ENCODE measurements at regions not wholly inside any gene's neighbourhood (a gene's known extent, or its start where the extent isn't known, plus 50 kb on each side); places are given as distances from the start of the nearest gene placed in this dataset.

GRCh38 chr7:109930049-109930448, 1160.9 kb upstream of the LRRN3 start:
- DNase-seq: no peak
- Mint-ChIP-seq H3K27ac (no peak overlapping the region), H3K4me1 (no peaks in the 10 kb centered on the region), H3K4me3 (no peak overlapping the region), H3K36me3 (no peaks in the 10 kb centered on the region), H3K27me3 (no peaks in the 10 kb centered on the region), H3K9me3 (peaks cover 0 to 9% (median 4%) of the 10 kb centered on the region in 8 donors)
- Histone ChIP-seq H3K27me3 (ENCODE audit: insufficient read depth, low read length) (no peaks in the 10 kb centered on the region), H3K27ac (ENCODE audit: low read depth, low read length) (no peak overlapping the region), H3K36me3 (ENCODE audit: insufficient read depth, low read length) (no peaks in the 10 kb centered on the region), H3K4me1 (ENCODE audit: insufficient read depth, low read length) (no peaks in the 10 kb centered on the region), H3K4me3 (ENCODE audit: low read length in 2 of 2) (no peak overlapping the region), H3K9me3 (ENCODE audit: control insufficient read depth in 1 of 2, low read length in 2 of 2) (no peaks in the 10 kb centered on the region)
- ChIA-PET POLR2A (ENCODE audit: partially characterized antibody) (no interaction called here), CTCF (ENCODE audit: partially characterized antibody) (no interaction called here)
- intact Hi-C loops (cut with micrococcal nuclease): no loop called here

DNA sequence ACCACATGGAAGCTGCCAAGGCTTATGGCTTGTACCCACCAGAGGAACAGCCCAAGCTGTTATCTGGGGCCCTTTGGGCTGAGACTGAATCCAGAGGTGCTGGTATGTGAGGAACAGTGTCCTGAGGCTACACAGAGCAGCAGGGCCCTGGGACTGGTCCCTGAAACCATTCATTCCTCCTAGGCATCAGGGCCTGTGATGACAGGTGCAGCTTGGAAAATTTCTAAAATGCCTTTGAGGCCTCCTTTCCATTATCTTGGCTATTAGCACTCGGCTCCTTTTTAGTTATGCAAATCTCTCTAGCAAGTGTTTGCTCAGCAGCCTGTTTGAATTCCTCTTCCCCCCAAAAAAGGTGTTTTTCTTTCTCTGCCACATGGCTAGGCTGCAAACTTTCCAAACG, 1151.7 kb upstream of the LRRN3 start:
- POLR2A ChIA-PET (ENCODE audit: partially characterized antibody): no interaction called here
- DNase-seq: no peak
- Mint-ChIP-seq H3K9me3 (peaks cover 0 to 5% (median 0%) of the 10 kb centered on the region in 8 donors), H3K27ac (no peak overlapping the region), H3K4me1 (no peaks in the 10 kb centered on the region), H3K36me3 (no peaks in the 10 kb centered on the region), H3K27me3 (no peaks in the 10 kb centered on the region), H3K4me3 (no peak overlapping the region)
- CTCF ChIA-PET (ENCODE audit: partially characterized antibody): no interaction called here
- H3K4me3 ChIP-seq (ENCODE audit: low read length in 2 of 2): no peak overlapping the region
- H3K36me3 ChIP-seq (ENCODE audit: insufficient read depth, low read length): no peaks in the 10 kb centered on the region
- intact Hi-C loops (cut with micrococcal nuclease): no loop called here
- H3K4me1 ChIP-seq (ENCODE audit: insufficient read depth, low read length): no peaks in the 10 kb centered on the region
- H3K27ac ChIP-seq (ENCODE audit: low read depth, low read length): no peak overlapping the region
- H3K27me3 ChIP-seq (ENCODE audit: insufficient read depth, low read length): no peaks in the 10 kb centered on the region
- no peaks in the 10 kb centered on the region for H3K9me3 ChIP-seq (ENCODE audit: control insufficient read depth in 1 of 2, low read length in 2 of 2)

DNA sequence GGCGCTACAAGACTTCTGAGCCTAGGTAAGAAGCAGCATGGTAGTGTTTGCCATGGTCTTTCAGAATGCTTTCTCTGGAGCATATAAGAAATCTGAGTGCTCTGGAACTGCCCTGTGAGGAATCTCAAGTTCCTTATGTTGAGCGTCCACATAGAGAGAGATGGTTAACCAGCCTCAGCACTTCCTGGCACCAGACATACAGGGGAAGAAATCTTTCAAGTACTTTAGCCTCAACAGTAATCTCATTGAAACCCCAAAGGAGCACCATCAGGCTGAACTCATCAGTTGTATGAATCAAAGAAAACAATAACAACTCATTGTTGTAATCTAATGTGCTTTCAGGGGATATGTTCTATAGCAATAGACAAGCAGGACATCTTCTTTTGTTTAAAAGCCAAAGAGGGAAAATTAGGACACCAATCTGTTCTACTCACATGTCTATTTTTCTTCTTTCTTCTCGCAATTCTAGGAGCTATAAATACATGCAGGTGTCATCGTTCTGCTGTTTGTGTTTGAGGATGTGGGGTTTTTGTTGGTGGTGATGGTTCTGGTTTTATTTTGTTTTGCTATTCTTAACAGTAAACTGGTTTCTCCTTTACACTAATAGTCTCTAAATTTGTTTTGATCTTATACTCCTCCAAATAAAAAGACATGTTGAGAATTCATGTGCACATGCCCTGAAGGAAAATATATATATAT, 1145.0 kb upstream of the LRRN3 start:
- H3K27me3 ChIP-seq (ENCODE audit: insufficient read depth, low read length): no peaks in the 10 kb centered on the region
- ChIA-PET CTCF (ENCODE audit: partially characterized antibody) (no interaction called here), POLR2A (ENCODE audit: partially characterized antibody) (no interaction called here)
- intact Hi-C loops (cut with micrococcal nuclease): no loop called here
- H3K36me3 ChIP-seq (ENCODE audit: insufficient read depth, low read length): no peaks in the 10 kb centered on the region
- Mint-ChIP-seq H3K4me1 (no peaks in the 10 kb centered on the region), H3K27me3 (no peaks in the 10 kb centered on the region), H3K4me3 (peak overlapping the region in 1 of 8 donors; percentile 22), H3K9me3 (peaks cover 0 to 3% (median 0%) of the 10 kb centered on the region in 8 donors), H3K36me3 (no peaks in the 10 kb centered on the region), H3K27ac (no peak overlapping the region)
- no peaks in the 10 kb centered on the region for H3K4me1 ChIP-seq (ENCODE audit: insufficient read depth, low read length)
- no peak for DNase-seq
- no peaks in the 10 kb centered on the region for H3K9me3 ChIP-seq (ENCODE audit: control insufficient read depth in 1 of 2, low read length in 2 of 2)
- H3K4me3 ChIP-seq (ENCODE audit: low read length in 2 of 2): no peak overlapping the region
- H3K27ac ChIP-seq (ENCODE audit: low read depth, low read length): no peak overlapping the region

DNA sequence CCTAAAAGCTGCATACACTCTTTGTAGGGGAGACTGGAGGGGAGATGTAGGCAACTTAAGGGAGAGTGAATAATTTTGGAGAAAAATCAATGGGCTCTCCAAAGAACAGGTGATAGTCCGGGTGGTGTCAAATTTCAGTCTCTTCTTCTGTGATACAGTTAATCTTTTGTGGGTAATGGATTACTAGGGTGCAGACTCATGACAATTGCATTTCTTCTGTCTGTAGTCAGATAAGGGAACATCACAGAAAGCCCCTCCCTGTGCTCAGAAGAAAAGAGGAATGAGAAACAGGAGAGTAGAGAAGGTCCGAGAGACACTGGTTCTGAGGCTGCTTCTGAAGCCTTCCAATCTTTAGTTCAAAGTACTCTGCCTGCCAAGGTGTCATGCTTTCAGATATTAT, 1140.7 kb upstream of the LRRN3 start:
- no peaks in the 10 kb centered on the region for H3K36me3 ChIP-seq (ENCODE audit: insufficient read depth, low read length)
- ChIA-PET POLR2A (ENCODE audit: partially characterized antibody) (no interaction called here), CTCF (ENCODE audit: partially characterized antibody) (no interaction called here)
- no peaks in the 10 kb centered on the region for H3K9me3 ChIP-seq (ENCODE audit: control insufficient read depth in 1 of 2, low read length in 2 of 2)
- H3K27me3 Mint-ChIP-seq: no peaks in the 10 kb centered on the region
- no peaks in the 10 kb centered on the region for H3K4me1 Mint-ChIP-seq
- no peaks in the 10 kb centered on the region for H3K36me3 Mint-ChIP-seq
- no peak overlapping the region for H3K27ac Mint-ChIP-seq
- intact Hi-C loops (cut with micrococcal nuclease): no loop called here
- DNase-seq: no peak
- peaks cover 0 to 7% (median 2%) of the 10 kb centered on the region in 8 donors for H3K9me3 Mint-ChIP-seq
- H3K4me3 ChIP-seq (ENCODE audit: low read length in 2 of 2): no peak overlapping the region
- no peak overlapping the region for H3K27ac ChIP-seq (ENCODE audit: low read depth, low read length)
- H3K4me3 Mint-ChIP-seq: no peak overlapping the region
- no peaks in the 10 kb centered on the region for H3K4me1 ChIP-seq (ENCODE audit: insufficient read depth, low read length)
- H3K27me3 ChIP-seq (ENCODE audit: insufficient read depth, low read length): no peaks in the 10 kb centered on the region

DNA sequence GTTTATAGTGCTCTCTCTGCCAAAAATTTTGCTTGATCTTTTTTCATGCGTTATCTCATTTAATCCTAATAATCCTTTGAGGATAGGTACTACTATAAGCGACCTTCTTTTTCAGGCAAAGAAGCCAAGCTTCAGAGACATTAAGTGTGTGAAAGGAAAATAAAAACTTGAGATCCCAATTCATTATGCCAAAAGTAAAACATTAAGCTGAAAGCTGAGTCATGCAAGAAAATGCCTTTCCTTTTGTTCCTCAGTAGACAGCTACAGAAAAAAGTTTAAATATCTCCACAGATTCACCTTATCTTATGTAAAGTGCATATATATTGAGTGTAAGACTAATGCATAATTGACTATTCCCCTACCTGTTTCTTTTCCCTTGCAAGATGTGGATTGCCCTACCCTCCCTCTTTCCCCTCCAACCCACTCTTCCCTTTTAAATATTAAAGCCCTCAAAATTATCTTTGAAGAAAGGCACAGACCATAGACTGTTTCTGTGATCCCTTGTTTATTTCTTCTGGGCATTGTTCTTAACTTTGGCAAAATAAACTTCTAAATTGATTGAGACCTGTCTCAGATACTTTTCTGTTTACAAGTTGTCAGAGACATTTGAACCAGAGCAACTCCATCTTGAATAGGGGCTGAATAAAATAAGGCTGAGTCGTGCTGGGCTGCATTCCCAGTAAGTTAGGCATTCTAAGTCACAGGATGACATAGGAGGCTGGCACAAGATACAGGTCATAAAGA, 1139.9 kb upstream of the LRRN3 start:
- no peak overlapping the region for H3K27ac Mint-ChIP-seq
- H3K27me3 Mint-ChIP-seq: no peaks in the 10 kb centered on the region
- intact Hi-C loops (cut with micrococcal nuclease): no loop called here
- ChIA-PET POLR2A (ENCODE audit: partially characterized antibody) (no interaction called here), CTCF (ENCODE audit: partially characterized antibody) (no interaction called here)
- H3K36me3 ChIP-seq (ENCODE audit: insufficient read depth, low read length): no peaks in the 10 kb centered on the region
- no peaks in the 10 kb centered on the region for H3K27me3 ChIP-seq (ENCODE audit: insufficient read depth, low read length)
- H3K9me3 ChIP-seq (ENCODE audit: control insufficient read depth in 1 of 2, low read length in 2 of 2): no peaks in the 10 kb centered on the region
- no peaks in the 10 kb centered on the region for H3K4me1 ChIP-seq (ENCODE audit: insufficient read depth, low read length)
- no peak overlapping the region for H3K4me3 ChIP-seq (ENCODE audit: low read length in 2 of 2)
- peaks cover 0 to 7% (median 2%) of the 10 kb centered on the region in 8 donors for H3K9me3 Mint-ChIP-seq
- no peaks in the 10 kb centered on the region for H3K4me1 Mint-ChIP-seq
- H3K4me3 Mint-ChIP-seq: no peak overlapping the region
- no peak overlapping the region for H3K27ac ChIP-seq (ENCODE audit: low read depth, low read length)
- no peaks in the 10 kb centered on the region for H3K36me3 Mint-ChIP-seq
- DNase-seq: no peak

GRCh38 chr7:109951565-109951928, 1139.4 kb upstream of the LRRN3 start:
- no peak for DNase-seq
- Histone ChIP-seq H3K4me1 (ENCODE audit: insufficient read depth, low read length) (no peaks in the 10 kb centered on the region), H3K27ac (ENCODE audit: low read depth, low read length) (no peak overlapping the region), H3K36me3 (ENCODE audit: insufficient read depth, low read length) (no peaks in the 10 kb centered on the region), H3K4me3 (ENCODE audit: low read length in 2 of 2) (no peak overlapping the region), H3K27me3 (ENCODE audit: insufficient read depth, low read length) (no peaks in the 10 kb centered on the region), H3K9me3 (ENCODE audit: control insufficient read depth in 1 of 2, low read length in 2 of 2) (no peaks in the 10 kb centered on the region)
- Mint-ChIP-seq H3K36me3 (no peaks in the 10 kb centered on the region), H3K4me3 (no peak overlapping the region), H3K4me1 (no peaks in the 10 kb centered on the region), H3K27me3 (no peaks in the 10 kb centered on the region), H3K9me3 (peaks cover 0 to 7% (median 2%) of the 10 kb centered on the region in 8 donors), H3K27ac (no peak overlapping the region)
- intact Hi-C loops (cut with micrococcal nuclease): no loop called here
- ChIA-PET CTCF (ENCODE audit: partially characterized antibody) (no interaction called here), POLR2A (ENCODE audit: partially characterized antibody) (no interaction called here)

DNA sequence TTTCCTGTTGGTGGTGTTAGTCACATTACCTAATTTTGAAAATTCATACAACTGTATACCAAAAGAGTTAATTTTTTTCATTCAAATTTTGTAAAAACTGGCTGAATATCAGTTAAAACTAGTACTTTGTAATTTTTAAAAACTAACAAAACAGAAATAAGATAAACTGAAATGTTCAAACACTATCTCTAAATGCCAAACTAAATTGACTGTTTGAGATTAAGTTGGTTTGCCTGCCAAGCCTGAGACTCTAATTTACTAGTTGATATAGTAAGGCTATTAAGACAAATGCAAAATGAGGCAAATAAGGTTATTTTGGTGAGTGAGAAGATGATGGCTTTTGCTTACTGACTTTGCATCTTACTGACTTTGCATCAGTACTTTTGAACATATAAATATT, 1134.9 kb upstream of the LRRN3 start:
- Mint-ChIP-seq H3K27me3 (no peaks in the 10 kb centered on the region), H3K27ac (no peak overlapping the region), H3K9me3 (peaks cover 0 to 4% (median 2%) of the 10 kb centered on the region in 8 donors), H3K36me3 (no peaks in the 10 kb centered on the region), H3K4me3 (no peak overlapping the region), H3K4me1 (no peaks in the 10 kb centered on the region)
- Histone ChIP-seq H3K4me1 (ENCODE audit: insufficient read depth, low read length) (no peaks in the 10 kb centered on the region), H3K9me3 (ENCODE audit: control insufficient read depth in 1 of 2, low read length in 2 of 2) (no peaks in the 10 kb centered on the region), H3K36me3 (ENCODE audit: insufficient read depth, low read length) (no peaks in the 10 kb centered on the region), H3K27me3 (ENCODE audit: insufficient read depth, low read length) (no peaks in the 10 kb centered on the region), H3K4me3 (ENCODE audit: low read length in 2 of 2) (no peak overlapping the region), H3K27ac (ENCODE audit: low read depth, low read length) (no peak overlapping the region)
- CTCF ChIA-PET (ENCODE audit: partially characterized antibody): no interaction called here
- DNase-seq: no peak
- intact Hi-C loops (cut with micrococcal nuclease): no loop called here
- POLR2A ChIA-PET (ENCODE audit: partially characterized antibody): no interaction called here
